NT2/D1 (cell line): ENCODE measurements at regions not wholly inside any gene's neighbourhood (a gene's known extent, or its start where the extent isn't known, plus 50 kb on each side); places are given as distances from the start of the nearest gene placed in this dataset.

ENCODE experiments used
- DNase-seq: peaks from one replicate; pipeline ENCODE4 v3.0.0-alpha.2; 2011; ENCODE audit warnings: low read depth, low spot score
- H3K27me3 ChIP-seq: 2 replicates; pipeline ENCODE4 v1.6.0; 2011; ENCODE audit warnings: mild to moderate bottlenecking; ENCODE audit not compliant: insufficient read length, insufficient read depth
- H3K36me3 ChIP-seq: 2 replicates; pipeline ENCODE4 v1.6.1; 2011; ENCODE audit warnings: mild to moderate bottlenecking, low read length, mixed read lengths; ENCODE audit not compliant: insufficient read depth, insufficient read length
- H3K4me1 ChIP-seq: 2 replicates; pipeline ENCODE4 v1.5.1; 2011; ENCODE audit not compliant: insufficient read depth, insufficient read length
- H3K4me3 ChIP-seq: 2 replicates; pipeline ENCODE4 v1.5.1; 2011; ENCODE audit warnings: low read depth; ENCODE audit not compliant: insufficient read length
- H3K9ac ChIP-seq: 2 replicates; pipeline ENCODE4 v1.6.0; 2011; ENCODE audit warnings: low read depth; ENCODE audit not compliant: insufficient read length
- H3K9me3 ChIP-seq: 2 replicates; pipeline ENCODE4 v1.5.1; 2011; ENCODE audit warnings: mild to moderate bottlenecking, low read length; ENCODE audit not compliant: insufficient read depth
- SUZ12 ChIP-seq: IDR thresholded peaks from 2 replicates; pipeline ENCODE4 v1.6.1; 2011; ENCODE audit not compliant: insufficient read length, insufficient read depth; ENCODE audit errors: extremely low read depth
- YY1 ChIP-seq: IDR thresholded peaks from 2 replicates; pipeline ENCODE4 v1.6.1; 2011; ENCODE audit not compliant: insufficient read length, insufficient read depth
- ZNF274 ChIP-seq: IDR thresholded peaks from 2 replicates; pipeline ENCODE4 v1.6.1; 2011; ENCODE audit warnings: mild to moderate bottlenecking, low read depth, low read length

GRCh38 chr1:201605385-201606010 is 66.6 kb downstream of the NAV1 start:
- H3K4me3 ChIP-seq, result no peak overlapping the region
- TF ChIP-seq ZNF274, result no peak
- no peak for TF ChIP-seq SUZ12
- no peak for TF ChIP-seq YY1
- H3K4me1 ChIP-seq, result peaks cover 5% of the 10 kb centered on the region
- peaks cover 13% of the 10 kb centered on the region; the same call in 1 of the 2 replicates for H3K9me3 ChIP-seq
- H3K9ac ChIP-seq, result no peak overlapping the region
- H3K27me3 ChIP-seq, result peaks cover 5% of the 10 kb centered on the region
- DNase-seq, result no peak
- H3K36me3 ChIP-seq, result no peaks in the 10 kb centered on the region

- TF ChIP-seq ZNF274 (no peak), YY1 (no peak), SUZ12 (no peak)
- Histone ChIP-seq H3K4me1 (peaks cover 9% of the 10 kb centered on the region), H3K9me3 (peaks cover 13% of the 10 kb centered on the region; the same call in 1 of the 2 replicates), H3K4me3 (no peak overlapping the region), H3K27me3 (peaks cover 5% of the 10 kb centered on the region), H3K36me3 (no peaks in the 10 kb centered on the region), H3K9ac (no peak overlapping the region)
- DNase-seq, result no peak
These were observed 67.2 kb downstream of the NAV1 start for GRCh38 chr1:201606096-201606495.

GRCh38 chr1:201606623-201607022 is 67.7 kb downstream of the NAV1 start:
- Histone ChIP-seq H3K4me1 (peaks cover 10% of the 10 kb centered on the region), H3K36me3 (no peaks in the 10 kb centered on the region), H3K9ac (no peak overlapping the region), H3K27me3 (peaks cover 5% of the 10 kb centered on the region), H3K4me3 (no peak overlapping the region), H3K9me3 (peaks cover 13% of the 10 kb centered on the region; the same call in 1 of the 2 replicates)
- no peak for TF ChIP-seq YY1
- TF ChIP-seq ZNF274, result no peak
- TF ChIP-seq SUZ12, result no peak
- DNase-seq, result no peak

GRCh38 chr1:201608635-201609395 is 69.9 kb downstream of the NAV1 start:
- no peak for TF ChIP-seq SUZ12
- no peak for TF ChIP-seq ZNF274
- TF ChIP-seq YY1, result no peak
- Histone ChIP-seq H3K27me3 (peaks cover 10% of the 10 kb centered on the region), H3K4me1 (peaks cover 7% of the 10 kb centered on the region), H3K9me3 (peaks cover 13% of the 10 kb centered on the region; the same call in 1 of the 2 replicates), H3K9ac (no peak overlapping the region), H3K36me3 (no peaks in the 10 kb centered on the region), H3K4me3 (no peak overlapping the region)
- no peak for DNase-seq

- TF ChIP-seq ZNF274 (no peak), YY1 (no peak), SUZ12 (no peak)
- Histone ChIP-seq H3K36me3 (no peaks in the 10 kb centered on the region), H3K4me1 (peaks cover 7% of the 10 kb centered on the region), H3K4me3 (no peak overlapping the region), H3K9me3 (peaks cover 13% of the 10 kb centered on the region; the same call in 1 of the 2 replicates), H3K27me3 (peaks cover 13% of the 10 kb centered on the region), H3K9ac (no peak overlapping the region)
- no peak for DNase-seq
These were observed 70.9 kb downstream of the NAV1 start for GRCh38 chr1:201609661-201610318.

GRCh38 chr1:201610858-201611257 is 71.9 kb downstream of the NAV1 start:
- peaks cover 21% of the 10 kb centered on the region for H3K27me3 ChIP-seq
- no peak for DNase-seq

GRCh38 chr1:201612645-201613044 is 73.7 kb downstream of the NAV1 start:
- H3K27me3 ChIP-seq, result peaks cover 20% of the 10 kb centered on the region
- TF ChIP-seq SUZ12 (no peak), ZNF274 (no peak), YY1 (no peak)
- H3K9me3 ChIP-seq, result peaks cover 13% of the 10 kb centered on the region; the same call in 1 of the 2 replicates
- no peaks in the 10 kb centered on the region for H3K36me3 ChIP-seq
- no peak for DNase-seq
- H3K9ac ChIP-seq, result no peak overlapping the region
- H3K4me1 ChIP-seq, result peaks cover 7% of the 10 kb centered on the region
- H3K4me3 ChIP-seq, result no peak overlapping the region

More at GRCh38 chr1:201610858-201611257, 71.9 kb downstream of the NAV1 start:
- no peaks in the 10 kb centered on the region for H3K36me3 ChIP-seq
- TF ChIP-seq ZNF274 (no peak), YY1 (no peak), SUZ12 (no peak)
- H3K9ac ChIP-seq, result no peak overlapping the region
- H3K4me1 ChIP-seq, result peaks cover 7% of the 10 kb centered on the region
- peaks cover 13% of the 10 kb centered on the region; the same call in 1 of the 2 replicates for H3K9me3 ChIP-seq
- H3K4me3 ChIP-seq, result no peak overlapping the region
